ENCODE measurements at regions not wholly inside any gene's neighbourhood (a gene's known extent, or its start where the extent isn't known, plus 50 kb on each side); places are given as distances from the start of the nearest gene placed in this dataset.

GRCh38 chr5:97365163-97365845 is 182.3 kb upstream of the RIOK2 start:
- intact Hi-C loops (cut with micrococcal nuclease), result no loop called here
- Mint-ChIP-seq H3K4me3 (no peak overlapping the region), H3K4me1 (no peaks in the 10 kb centered on the region), H3K27ac (no peak overlapping the region), H3K27me3 (ENCODE audit: low read depth in 3 of 3) (peaks cover 0 to 3% (median 2%) of the 10 kb centered on the region in 3 donors), H3K36me3 (no peaks in the 10 kb centered on the region), H3K9me3 (peaks cover 4 to 23% (median 12%) of the 10 kb centered on the region in 7 donors)
- H3K27ac ChIP-seq (ENCODE audit: low read depth in 1 of 2, low read length in 2 of 2), result no peak overlapping the region
- no peak overlapping the region for H2AFZ ChIP-seq (ENCODE audit: insufficient read depth, low read depth, low read length, poor library complexity, severe bottlenecking)
- no peaks in the 10 kb centered on the region for H3K27me3 ChIP-seq (ENCODE audit: control insufficient read depth in 2 of 2, insufficient read depth in 2 of 2, low read length in 2 of 2)
- no peak for TF ChIP-seq CTCF (IDR thresholded peaks at IDR 0.05)
- no peaks in the 10 kb centered on the region for H4K20me1 ChIP-seq (ENCODE audit: insufficient read depth, low read length)
- no peak overlapping the region for H3K4me3 ChIP-seq (replicated peaks in 1 of 3; ENCODE audit: low read depth in 2 of 3, low read length in 3 of 3)
- no peak overlapping the region for H3K9ac ChIP-seq (ENCODE audit: insufficient read depth, low read length, poor library complexity, severe bottlenecking)
- H3K79me2 ChIP-seq (ENCODE audit: insufficient read depth, low read length), result no peaks in the 10 kb centered on the region
- H3K4me2 ChIP-seq (replicated peaks; ENCODE audit: extremely low read depth, low read length, poor library complexity, severe bottlenecking), result no peak overlapping the region
- H3K36me3 ChIP-seq (replicated peaks in 1 of 2; ENCODE audit: control insufficient read depth in 1 of 2, insufficient read depth in 2 of 2, low read length in 2 of 2), result no peaks in the 10 kb centered on the region
- H3K9me3 ChIP-seq (replicated peaks in 1 of 2; ENCODE audit: control insufficient read depth in 1 of 2, insufficient read depth in 1 of 2, low read length in 2 of 2), result peaks cover 12 to 15% of the 10 kb centered on the region in 2 donors
- DNase-seq, result no peak
- H3K4me1 ChIP-seq (ENCODE audit: control insufficient read depth in 1 of 2, insufficient read depth in 2 of 2, low read length in 2 of 2), result no peaks in the 10 kb centered on the region

GRCh38 chr5:97365918-97366317 is 182.9 kb upstream of the RIOK2 start:
- peaks cover 4 to 23% (median 11%) of the 10 kb centered on the region in 7 donors for H3K9me3 Mint-ChIP-seq
- H3K27ac ChIP-seq (ENCODE audit: low read depth in 1 of 2, low read length in 2 of 2), result no peak overlapping the region
- no peak overlapping the region for H2AFZ ChIP-seq (ENCODE audit: insufficient read depth, low read depth, low read length, poor library complexity, severe bottlenecking)
- H3K9me3 ChIP-seq (replicated peaks in 1 of 2; ENCODE audit: control insufficient read depth in 1 of 2, insufficient read depth in 1 of 2, low read length in 2 of 2), result peaks cover 16% of the 10 kb centered on the region in 2 donors
- H3K4me2 ChIP-seq (replicated peaks; ENCODE audit: extremely low read depth, low read length, poor library complexity, severe bottlenecking), result no peak overlapping the region
- H3K4me3 ChIP-seq (replicated peaks in 1 of 3; ENCODE audit: low read depth in 2 of 3, low read length in 3 of 3), result no peak overlapping the region
- H3K79me2 ChIP-seq (ENCODE audit: insufficient read depth, low read length), result no peaks in the 10 kb centered on the region
- no peaks in the 10 kb centered on the region for H3K36me3 ChIP-seq (replicated peaks in 1 of 2; ENCODE audit: control insufficient read depth in 1 of 2, insufficient read depth in 2 of 2, low read length in 2 of 2)
- TF ChIP-seq CTCF (IDR thresholded peaks at IDR 0.05), result no peak
- WGBS (ENCODE audit: insufficient coverage), result 80% methylated on average over 2 of the region's 4 CpGs
- H3K4me1 Mint-ChIP-seq, result no peaks in the 10 kb centered on the region
- H3K27ac Mint-ChIP-seq, result no peak overlapping the region
- no peaks in the 10 kb centered on the region for H3K27me3 ChIP-seq (ENCODE audit: control insufficient read depth in 2 of 2, insufficient read depth in 2 of 2, low read length in 2 of 2)
- DNase-seq, result no peak
- peaks cover 0 to 3% (median 2%) of the 10 kb centered on the region in 3 donors for H3K27me3 Mint-ChIP-seq (ENCODE audit: low read depth in 3 of 3)
- no peaks in the 10 kb centered on the region for H3K4me1 ChIP-seq (ENCODE audit: control insufficient read depth in 1 of 2, insufficient read depth in 2 of 2, low read length in 2 of 2)
- H3K4me3 Mint-ChIP-seq, result no peak overlapping the region
- H3K9ac ChIP-seq (ENCODE audit: insufficient read depth, low read length, poor library complexity, severe bottlenecking), result no peak overlapping the region
- no peaks in the 10 kb centered on the region for H4K20me1 ChIP-seq (ENCODE audit: insufficient read depth, low read length)
- intact Hi-C loops (cut with micrococcal nuclease), result no loop called here
- no peaks in the 10 kb centered on the region for H3K36me3 Mint-ChIP-seq
